ENCODE measurements at regions not wholly inside any gene's neighbourhood (a gene's known extent, or its start where the extent isn't known, plus 50 kb on each side); places are given as distances from the start of the nearest gene placed in this dataset.

DNA sequence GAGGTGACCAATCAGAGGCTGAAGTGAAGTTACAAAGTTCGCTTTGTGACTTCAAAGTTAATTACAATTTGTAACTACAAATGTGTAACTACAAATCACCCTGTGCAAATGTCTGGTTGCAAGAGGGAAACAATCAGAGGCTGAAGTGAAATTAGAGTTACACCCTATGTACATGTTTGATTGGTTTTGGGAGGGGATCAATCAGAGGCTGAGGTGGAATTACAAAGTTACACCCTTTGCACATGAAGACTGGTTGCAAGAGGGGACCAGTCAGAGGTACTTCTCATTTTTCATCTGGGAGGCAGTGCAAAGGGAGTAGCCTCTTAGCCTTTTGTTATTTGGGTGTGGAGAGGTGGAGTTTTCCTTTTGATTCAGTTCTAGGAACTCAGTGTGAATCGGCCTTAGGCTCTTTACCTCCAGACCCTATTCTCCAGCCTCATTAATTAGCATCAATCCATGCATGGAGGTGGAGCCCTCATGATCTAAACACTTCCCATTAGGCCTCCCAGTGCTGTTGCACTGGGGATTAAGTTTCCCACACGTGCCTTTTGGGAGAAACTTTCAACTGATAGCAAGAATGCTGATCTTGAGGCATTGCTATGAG lies 291.3 kb upstream of the MTNR1B start:
- H3K4me1 Mint-ChIP-seq: no peaks in the 10 kb centered on the region
- ATAC-seq (no peak), DNase-seq (no peak)
- H3K27ac ChIP-seq (ENCODE audit: low read length): no peak overlapping the region
- H3K27me3 ChIP-seq (ENCODE audit: control insufficient read depth, insufficient read depth, low read length): no peaks in the 10 kb centered on the region
- H3K27ac Mint-ChIP-seq: no peak overlapping the region
- TF ChIP-seq, protein P1, sequence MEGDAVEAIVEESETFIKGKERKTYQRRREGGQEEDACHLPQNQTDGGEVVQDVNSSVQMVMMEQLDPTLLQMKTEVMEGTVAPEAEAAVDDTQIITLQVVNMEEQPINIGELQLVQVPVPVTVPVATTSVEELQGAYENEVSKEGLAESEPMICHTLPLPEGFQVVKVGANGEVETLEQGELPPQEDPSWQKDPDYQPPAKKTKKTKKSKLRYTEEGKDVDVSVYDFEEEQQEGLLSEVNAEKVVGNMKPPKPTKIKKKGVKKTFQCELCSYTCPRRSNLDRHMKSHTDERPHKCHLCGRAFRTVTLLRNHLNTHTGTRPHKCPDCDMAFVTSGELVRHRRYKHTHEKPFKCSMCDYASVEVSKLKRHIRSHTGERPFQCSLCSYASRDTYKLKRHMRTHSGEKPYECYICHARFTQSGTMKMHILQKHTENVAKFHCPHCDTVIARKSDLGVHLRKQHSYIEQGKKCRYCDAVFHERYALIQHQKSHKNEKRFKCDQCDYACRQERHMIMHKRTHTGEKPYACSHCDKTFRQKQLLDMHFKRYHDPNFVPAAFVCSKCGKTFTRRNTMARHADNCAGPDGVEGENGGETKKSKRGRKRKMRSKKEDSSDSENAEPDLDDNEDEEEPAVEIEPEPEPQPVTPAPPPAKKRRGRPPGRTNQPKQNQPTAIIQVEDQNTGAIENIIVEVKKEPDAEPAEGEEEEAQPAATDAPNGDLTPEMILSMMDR (IDR thresholded peaks at IDR 0.05): no peak
- 52% methylated on average over 2 of the region's 3 CpGs for WGBS (ENCODE audit: insufficient coverage)
- no peaks in the 10 kb centered on the region for H3K9me3 ChIP-seq (ENCODE audit: control insufficient read depth, insufficient read depth, low read length)
- intact Hi-C loops (cut with micrococcal nuclease): no loop called here
- no peak overlapping the region for H3K4me3 ChIP-seq (ENCODE audit: low read length)
- no peaks in the 10 kb centered on the region for H3K36me3 Mint-ChIP-seq
- H3K9me3 Mint-ChIP-seq: peaks cover 10% of the 10 kb centered on the region in 2 donors
- H3K36me3 ChIP-seq (ENCODE audit: control insufficient read depth, insufficient read depth, low read length): no peaks in the 10 kb centered on the region
- H3K4me3 Mint-ChIP-seq: no peak overlapping the region
- no peaks in the 10 kb centered on the region for H3K27me3 Mint-ChIP-seq (ENCODE audit: low read depth in 2 of 2)
- H3K4me1 ChIP-seq (ENCODE audit: control insufficient read depth, insufficient read depth, low read length): no peaks in the 10 kb centered on the region

DNA sequence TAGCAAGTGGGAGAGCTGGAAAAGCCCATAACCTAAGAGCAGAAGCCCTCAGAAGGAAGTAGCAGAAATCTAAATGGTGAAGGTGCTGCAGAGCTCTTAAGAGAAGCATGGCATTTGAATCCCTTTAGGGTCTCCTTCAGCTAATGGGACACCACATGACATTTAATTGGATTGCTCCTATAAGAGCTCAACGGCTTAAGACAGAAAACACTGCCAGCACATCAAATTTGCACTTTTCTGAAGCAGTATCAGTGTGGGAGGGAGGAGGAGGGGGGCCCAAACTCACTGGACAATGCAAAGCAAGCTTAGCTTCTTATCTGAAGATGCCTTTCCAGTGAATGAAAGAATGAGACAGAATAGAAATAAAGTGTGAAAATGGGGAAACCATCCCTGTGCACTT lies 287.9 kb upstream of the MTNR1B start:
- Histone ChIP-seq H3K4me1 (ENCODE audit: control insufficient read depth, insufficient read depth, low read length) (no peaks in the 10 kb centered on the region), H3K9me3 (ENCODE audit: control insufficient read depth, insufficient read depth, low read length) (no peaks in the 10 kb centered on the region), H3K4me3 (ENCODE audit: low read length) (no peak overlapping the region), H3K27me3 (ENCODE audit: control insufficient read depth, insufficient read depth, low read length) (no peaks in the 10 kb centered on the region), H3K27ac (ENCODE audit: low read length) (no peak overlapping the region), H3K36me3 (ENCODE audit: control insufficient read depth, insufficient read depth, low read length) (no peaks in the 10 kb centered on the region)
- DNase-seq (no peak), ATAC-seq (no peak)
- H3K9me3 Mint-ChIP-seq: peaks cover 8 to 13% of the 10 kb centered on the region in 2 donors
- WGBS (ENCODE audit: insufficient coverage): 75% methylated on average over 1 of the region's 1 CpG
- TF ChIP-seq, protein P1 (IDR thresholded peaks at IDR 0.05): no peak
- H3K27ac Mint-ChIP-seq: no peak overlapping the region
- no peaks in the 10 kb centered on the region for H3K27me3 Mint-ChIP-seq (ENCODE audit: low read depth in 2 of 2)
- H3K36me3 Mint-ChIP-seq: no peaks in the 10 kb centered on the region
- H3K4me1 Mint-ChIP-seq: no peaks in the 10 kb centered on the region
- H3K4me3 Mint-ChIP-seq: no peak overlapping the region
- intact Hi-C loops (cut with micrococcal nuclease): no loop called here

DNA sequence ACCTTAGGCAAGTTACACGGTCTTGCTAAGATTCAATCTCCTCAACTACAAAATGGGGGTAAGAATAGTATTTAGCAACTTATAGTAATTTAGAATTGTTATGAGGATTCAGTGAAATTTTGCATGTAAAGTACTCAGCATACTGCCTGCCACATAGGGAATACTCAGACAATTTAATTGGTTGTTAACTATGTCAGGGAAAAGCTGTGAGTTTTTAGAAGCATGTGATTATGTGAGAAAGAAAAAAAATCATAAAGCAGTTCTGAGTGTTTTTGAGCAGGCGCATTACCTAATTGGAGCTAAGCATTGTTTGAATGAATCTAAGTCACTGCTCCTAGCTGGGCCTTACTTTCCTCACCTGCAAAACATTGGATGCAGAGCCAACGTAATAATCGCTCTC lies 287.3 kb upstream of the MTNR1B start:
- Histone ChIP-seq H3K4me1 (ENCODE audit: control insufficient read depth, insufficient read depth, low read length) (no peaks in the 10 kb centered on the region), H3K36me3 (ENCODE audit: control insufficient read depth, insufficient read depth, low read length) (no peaks in the 10 kb centered on the region), H3K27ac (ENCODE audit: low read length) (no peak overlapping the region), H3K9me3 (ENCODE audit: control insufficient read depth, insufficient read depth, low read length) (no peaks in the 10 kb centered on the region), H3K27me3 (ENCODE audit: control insufficient read depth, insufficient read depth, low read length) (no peaks in the 10 kb centered on the region), H3K4me3 (ENCODE audit: low read length) (no peak overlapping the region)
- peaks cover 8 to 10% of the 10 kb centered on the region in 2 donors for H3K9me3 Mint-ChIP-seq
- ATAC-seq (no peak), DNase-seq (no peak)
- no peaks in the 10 kb centered on the region for H3K4me1 Mint-ChIP-seq
- no peaks in the 10 kb centered on the region for H3K36me3 Mint-ChIP-seq
- TF ChIP-seq, protein P1 (IDR thresholded peaks at IDR 0.05): no peak
- intact Hi-C loops (cut with micrococcal nuclease): no loop called here
- no peaks in the 10 kb centered on the region for H3K27me3 Mint-ChIP-seq (ENCODE audit: low read depth in 2 of 2)
- no peak overlapping the region for H3K27ac Mint-ChIP-seq
- H3K4me3 Mint-ChIP-seq: no peak overlapping the region
- 91% methylated on average over 3 of the region's 4 CpGs for WGBS (ENCODE audit: insufficient coverage)

DNA sequence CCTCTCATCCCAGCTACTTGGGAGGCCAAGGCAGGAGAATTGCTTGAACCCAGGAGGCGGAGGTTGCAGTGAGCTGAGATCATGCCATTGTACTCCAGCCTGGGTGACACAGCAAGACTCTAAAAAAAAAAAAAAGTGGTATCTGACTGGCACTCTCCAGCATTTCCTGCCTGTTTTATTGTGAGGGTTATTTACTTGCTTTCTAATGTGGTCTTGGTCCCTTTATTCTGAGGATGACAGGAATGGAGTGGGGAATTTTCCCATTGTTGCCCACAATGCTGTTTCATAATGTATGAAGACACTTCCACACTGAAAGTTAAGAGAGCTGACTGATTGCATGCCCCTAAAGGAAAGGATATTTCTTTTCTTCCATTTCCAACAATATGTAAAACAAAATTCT lies 286.5 kb upstream of the MTNR1B start:
- WGBS (ENCODE audit: insufficient coverage): 94% methylated on average over 1 of the region's 1 CpG
- Mint-ChIP-seq H3K27me3 (ENCODE audit: low read depth in 2 of 2) (no peaks in the 10 kb centered on the region), H3K9me3 (peaks cover 10 to 13% of the 10 kb centered on the region in 2 donors), H3K36me3 (no peaks in the 10 kb centered on the region), H3K4me1 (no peaks in the 10 kb centered on the region), H3K27ac (no peak overlapping the region), H3K4me3 (no peak overlapping the region)
- no peaks in the 10 kb centered on the region for H3K9me3 ChIP-seq (ENCODE audit: control insufficient read depth, insufficient read depth, low read length)
- H3K4me3 ChIP-seq (ENCODE audit: low read length): no peak overlapping the region
- TF ChIP-seq, protein P1 (IDR thresholded peaks at IDR 0.05): no peak
- no peaks in the 10 kb centered on the region for H3K27me3 ChIP-seq (ENCODE audit: control insufficient read depth, insufficient read depth, low read length)
- no peak for ATAC-seq
- no peaks in the 10 kb centered on the region for H3K4me1 ChIP-seq (ENCODE audit: control insufficient read depth, insufficient read depth, low read length)
- H3K27ac ChIP-seq (ENCODE audit: low read length): no peak overlapping the region
- no peaks in the 10 kb centered on the region for H3K36me3 ChIP-seq (ENCODE audit: control insufficient read depth, insufficient read depth, low read length)
- intact Hi-C loops (cut with micrococcal nuclease): no loop called here
- DNase-seq: no peak
